ENCODE measurements at regions not wholly inside any gene's neighbourhood (a gene's known extent, or its start where the extent isn't known, plus 50 kb on each side); places are given as distances from the start of the nearest gene placed in this dataset.
"Not testable (repeated sequence)": the region's sequence is repeated elsewhere in the genome, so short reads cannot be mapped to it uniquely, and the experiment has no call there.

DNA sequence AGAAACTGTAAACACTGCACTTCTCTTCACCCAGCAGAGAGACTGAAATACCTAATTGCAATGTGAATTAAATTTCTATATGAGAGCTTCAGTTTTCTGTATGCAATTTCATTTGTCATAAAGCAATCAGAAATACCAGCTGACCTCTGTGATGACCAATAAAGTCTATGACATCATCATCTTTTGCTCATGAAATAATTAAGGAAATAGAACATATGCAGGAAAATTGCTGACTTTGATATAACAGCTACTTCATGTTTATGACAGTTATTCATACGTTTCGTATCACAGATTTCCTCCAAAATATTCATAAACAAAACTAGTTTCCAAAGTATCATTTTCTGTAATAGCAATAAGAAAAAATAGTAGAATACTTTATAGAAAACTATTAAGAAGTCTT is 652.3 kb downstream of the SLCO4C1 start:
- DNase-seq (ENCODE audit: low read depth), result no peak
- TF ChIP-seq, protein P1, sequence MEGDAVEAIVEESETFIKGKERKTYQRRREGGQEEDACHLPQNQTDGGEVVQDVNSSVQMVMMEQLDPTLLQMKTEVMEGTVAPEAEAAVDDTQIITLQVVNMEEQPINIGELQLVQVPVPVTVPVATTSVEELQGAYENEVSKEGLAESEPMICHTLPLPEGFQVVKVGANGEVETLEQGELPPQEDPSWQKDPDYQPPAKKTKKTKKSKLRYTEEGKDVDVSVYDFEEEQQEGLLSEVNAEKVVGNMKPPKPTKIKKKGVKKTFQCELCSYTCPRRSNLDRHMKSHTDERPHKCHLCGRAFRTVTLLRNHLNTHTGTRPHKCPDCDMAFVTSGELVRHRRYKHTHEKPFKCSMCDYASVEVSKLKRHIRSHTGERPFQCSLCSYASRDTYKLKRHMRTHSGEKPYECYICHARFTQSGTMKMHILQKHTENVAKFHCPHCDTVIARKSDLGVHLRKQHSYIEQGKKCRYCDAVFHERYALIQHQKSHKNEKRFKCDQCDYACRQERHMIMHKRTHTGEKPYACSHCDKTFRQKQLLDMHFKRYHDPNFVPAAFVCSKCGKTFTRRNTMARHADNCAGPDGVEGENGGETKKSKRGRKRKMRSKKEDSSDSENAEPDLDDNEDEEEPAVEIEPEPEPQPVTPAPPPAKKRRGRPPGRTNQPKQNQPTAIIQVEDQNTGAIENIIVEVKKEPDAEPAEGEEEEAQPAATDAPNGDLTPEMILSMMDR (IDR thresholded peaks at IDR 0.05; ENCODE audit: control insufficient read depth, insufficient read depth, low read depth, low read length, missing control alignments), result no peak
- no peak overlapping the region for H3K4me3 ChIP-seq (ENCODE audit: control insufficient read depth, low read depth, low read length)

DNA sequence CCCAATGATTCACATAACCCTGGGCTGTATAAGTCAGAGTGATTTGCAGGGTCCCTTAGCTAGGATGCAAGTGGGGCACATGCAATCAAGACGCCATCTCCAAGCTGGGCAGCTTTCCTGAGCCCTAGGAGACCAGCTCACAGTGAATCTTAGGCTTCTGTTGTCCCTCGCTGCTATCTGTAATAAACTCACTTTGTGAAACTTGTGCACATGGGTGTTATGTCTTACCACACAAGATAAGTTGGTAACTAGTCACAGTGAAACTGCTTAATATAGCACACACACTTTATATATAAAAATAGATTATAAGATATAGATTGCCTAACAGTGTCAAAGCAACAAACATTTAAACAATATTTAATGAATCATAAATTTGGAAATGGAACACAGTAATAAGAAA is 658.5 kb downstream of the SLCO4C1 start:
- no peak overlapping the region for H3K4me3 ChIP-seq (ENCODE audit: control insufficient read depth, low read depth, low read length)
- TF ChIP-seq, protein P1 (IDR thresholded peaks at IDR 0.05; ENCODE audit: control insufficient read depth, insufficient read depth, low read depth, low read length, missing control alignments), result no peak
- no peak for DNase-seq (ENCODE audit: low read depth)

DNA sequence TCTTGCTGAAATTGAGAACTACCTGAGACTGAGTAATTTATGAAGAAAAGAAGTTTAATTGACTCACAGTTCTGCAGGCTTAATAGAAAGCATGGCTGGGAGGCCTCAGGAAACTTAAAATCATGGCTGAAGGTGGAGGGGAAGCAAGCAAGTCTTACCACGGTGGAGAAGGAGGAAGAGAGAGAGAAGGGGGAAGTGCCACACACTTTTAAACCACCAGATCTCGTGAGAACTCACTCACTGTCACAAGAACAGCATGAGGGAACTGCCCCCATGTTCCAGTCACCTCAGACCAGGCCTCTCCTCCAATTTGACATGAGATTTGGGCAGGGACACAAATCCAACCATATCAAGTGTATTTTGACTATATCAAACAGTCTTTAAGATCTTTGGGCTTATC is 668.3 kb downstream of the SLCO4C1 start:
- DNase-seq (ENCODE audit: low read depth); H3K4me3 ChIP-seq (ENCODE audit: control insufficient read depth, low read depth, low read length): not testable (repeated sequence)

DNA sequence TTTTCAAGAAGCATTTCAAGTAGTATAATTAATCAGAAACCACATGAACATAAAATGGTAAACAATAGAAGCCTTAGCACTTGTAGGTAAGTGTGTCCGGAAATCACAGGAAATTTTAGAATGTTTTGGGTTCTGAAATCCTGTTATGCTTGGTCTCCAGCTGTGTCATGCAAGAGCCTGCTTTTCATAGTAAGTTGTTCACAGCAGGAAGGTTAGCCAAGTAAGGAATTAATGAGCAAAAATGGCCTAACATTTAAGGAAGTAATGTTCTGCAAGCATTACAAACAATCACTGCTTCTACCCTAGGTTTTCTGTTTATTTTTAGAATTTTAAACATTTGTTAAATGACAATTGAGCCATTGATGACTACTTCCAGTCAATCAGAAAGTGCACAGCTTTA is 669.5 kb downstream of the SLCO4C1 start:
- no peak for DNase-seq (ENCODE audit: low read depth)
- TF ChIP-seq, protein P1 (IDR thresholded peaks at IDR 0.05; ENCODE audit: control insufficient read depth, insufficient read depth, low read depth, low read length, missing control alignments), result no peak
- no peak overlapping the region for H3K4me3 ChIP-seq (ENCODE audit: control insufficient read depth, low read depth, low read length)

DNA sequence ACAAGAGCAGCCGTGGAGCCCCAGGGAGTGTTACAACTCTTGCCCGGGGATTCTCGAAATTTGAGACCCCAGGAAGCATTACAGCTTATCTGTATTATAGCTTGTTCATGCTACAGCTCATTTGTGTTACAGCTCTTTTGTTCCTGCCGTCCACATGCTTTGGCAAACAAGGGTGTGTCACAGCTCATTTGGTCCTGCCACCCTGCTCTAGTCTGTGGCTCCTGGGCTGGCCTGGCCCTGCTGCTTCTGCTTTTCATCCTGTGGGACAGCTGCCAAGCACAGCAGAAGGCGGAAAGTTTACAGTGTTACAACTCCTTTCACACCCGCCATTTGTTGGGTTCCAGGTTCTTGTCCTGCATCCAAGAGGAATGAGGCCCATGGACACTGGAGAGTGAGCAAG is 685.0 kb downstream of the SLCO4C1 start:
- H3K4me3 ChIP-seq (ENCODE audit: control insufficient read depth, low read depth, low read length), result no peak overlapping the region
- TF ChIP-seq, protein P1 (IDR thresholded peaks at IDR 0.05; ENCODE audit: control insufficient read depth, insufficient read depth, low read depth, low read length, missing control alignments), result no peak
- no peak for DNase-seq (ENCODE audit: low read depth)

DNA sequence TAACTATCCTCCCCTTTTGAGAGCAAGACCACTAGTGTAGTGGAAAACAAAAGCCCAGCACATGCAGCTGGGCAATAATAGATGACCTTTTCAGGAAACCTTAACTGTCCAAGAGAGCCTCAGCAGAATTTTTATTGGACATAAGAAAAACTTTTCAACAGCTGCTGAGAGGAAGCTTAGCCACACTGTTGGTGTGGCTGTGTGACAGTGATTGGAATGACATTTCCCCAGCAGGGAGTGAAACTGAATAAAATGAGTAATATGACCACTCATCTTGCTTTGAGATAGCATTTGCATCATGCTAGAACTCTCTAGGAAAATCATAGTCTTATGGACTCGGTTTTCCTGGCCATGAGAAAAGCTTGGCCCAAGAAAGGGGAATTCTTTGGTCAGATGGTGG is 687.8 kb downstream of the SLCO4C1 start:
- TF ChIP-seq, protein P1 (IDR thresholded peaks at IDR 0.05; ENCODE audit: control insufficient read depth, insufficient read depth, low read depth, low read length, missing control alignments), result no peak
- H3K4me3 ChIP-seq (ENCODE audit: control insufficient read depth, low read depth, low read length), result no peak overlapping the region
- DNase-seq (ENCODE audit: low read depth), result no peak

DNA sequence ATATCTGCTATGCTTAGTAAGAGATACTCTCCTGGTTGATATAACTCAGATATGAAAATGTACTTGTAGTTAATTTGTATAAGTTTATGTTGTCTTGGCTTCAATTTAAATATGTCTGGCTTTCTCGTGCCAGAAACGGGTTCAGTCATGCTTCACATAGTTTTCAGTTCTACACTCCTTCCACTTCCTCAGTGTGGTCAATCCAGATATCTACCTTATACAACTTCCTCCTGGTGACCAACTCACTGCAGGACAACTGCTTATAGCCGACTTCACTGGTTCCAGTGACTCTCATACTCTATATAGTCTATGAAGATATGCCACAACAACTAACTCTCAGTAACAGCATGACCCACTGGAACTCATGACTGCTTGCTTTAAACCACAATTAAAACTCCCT is 690.4 kb downstream of the SLCO4C1 start:
- no peak for DNase-seq (ENCODE audit: low read depth)
- H3K4me3 ChIP-seq (ENCODE audit: control insufficient read depth, low read depth, low read length), result no peak overlapping the region
- TF ChIP-seq, protein P1 (IDR thresholded peaks at IDR 0.05; ENCODE audit: control insufficient read depth, insufficient read depth, low read depth, low read length, missing control alignments), result no peak

All from AG09309 (cell line).